GM12864 (cell line): ENCODE measurements at regions not wholly inside any gene's neighbourhood (a gene's known extent, or its start where the extent isn't known, plus 50 kb on each side); places are given as distances from the start of the nearest gene placed in this dataset.

Experiments used
- DNase-seq: peaks from one replicate; pipeline ENCODE4 v3.0.0-alpha.2; 2011; ENCODE audit warnings: low read depth
- H3K4me3 ChIP-seq: 2 replicates; pipeline ENCODE4 v1.5.1; 2011; ENCODE audit warnings: mild to moderate bottlenecking, low read depth, low read length, control low read depth
- TF ChIP-seq, protein P1 (sequence below): IDR thresholded peaks from 2 replicates; pipeline ENCODE4 v1.5.1; 2011; ENCODE audit warnings: low read depth, mild to moderate bottlenecking, moderate library complexity, low read length, control low read depth, inconsistent platforms; ENCODE audit errors: missing control alignments

DNA sequence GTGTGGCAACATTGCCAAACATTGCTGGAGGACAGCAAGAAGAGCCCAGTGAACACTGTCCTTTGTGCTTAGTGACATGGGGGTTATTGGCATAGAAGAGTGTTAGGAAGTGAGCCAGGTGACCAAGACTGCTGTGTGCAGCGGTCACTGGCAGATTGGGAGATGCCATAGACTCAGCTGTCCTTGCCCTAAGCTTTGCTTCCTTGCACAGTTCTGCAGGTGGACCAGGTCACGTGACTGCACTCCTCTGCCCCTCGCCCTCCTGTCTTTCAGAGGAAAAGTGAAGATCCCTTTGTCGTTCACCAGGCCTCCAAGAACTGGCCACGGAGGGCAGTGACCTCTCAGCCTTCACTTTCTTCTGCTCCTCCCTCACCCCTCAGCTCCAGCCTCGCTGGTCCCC is 215.6 kb upstream of the SMIM21 start:
- no peak for DNase-seq
- TF ChIP-seq, protein P1, sequence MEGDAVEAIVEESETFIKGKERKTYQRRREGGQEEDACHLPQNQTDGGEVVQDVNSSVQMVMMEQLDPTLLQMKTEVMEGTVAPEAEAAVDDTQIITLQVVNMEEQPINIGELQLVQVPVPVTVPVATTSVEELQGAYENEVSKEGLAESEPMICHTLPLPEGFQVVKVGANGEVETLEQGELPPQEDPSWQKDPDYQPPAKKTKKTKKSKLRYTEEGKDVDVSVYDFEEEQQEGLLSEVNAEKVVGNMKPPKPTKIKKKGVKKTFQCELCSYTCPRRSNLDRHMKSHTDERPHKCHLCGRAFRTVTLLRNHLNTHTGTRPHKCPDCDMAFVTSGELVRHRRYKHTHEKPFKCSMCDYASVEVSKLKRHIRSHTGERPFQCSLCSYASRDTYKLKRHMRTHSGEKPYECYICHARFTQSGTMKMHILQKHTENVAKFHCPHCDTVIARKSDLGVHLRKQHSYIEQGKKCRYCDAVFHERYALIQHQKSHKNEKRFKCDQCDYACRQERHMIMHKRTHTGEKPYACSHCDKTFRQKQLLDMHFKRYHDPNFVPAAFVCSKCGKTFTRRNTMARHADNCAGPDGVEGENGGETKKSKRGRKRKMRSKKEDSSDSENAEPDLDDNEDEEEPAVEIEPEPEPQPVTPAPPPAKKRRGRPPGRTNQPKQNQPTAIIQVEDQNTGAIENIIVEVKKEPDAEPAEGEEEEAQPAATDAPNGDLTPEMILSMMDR = no peak
- H3K4me3 ChIP-seq = no peak overlapping the region

DNA sequence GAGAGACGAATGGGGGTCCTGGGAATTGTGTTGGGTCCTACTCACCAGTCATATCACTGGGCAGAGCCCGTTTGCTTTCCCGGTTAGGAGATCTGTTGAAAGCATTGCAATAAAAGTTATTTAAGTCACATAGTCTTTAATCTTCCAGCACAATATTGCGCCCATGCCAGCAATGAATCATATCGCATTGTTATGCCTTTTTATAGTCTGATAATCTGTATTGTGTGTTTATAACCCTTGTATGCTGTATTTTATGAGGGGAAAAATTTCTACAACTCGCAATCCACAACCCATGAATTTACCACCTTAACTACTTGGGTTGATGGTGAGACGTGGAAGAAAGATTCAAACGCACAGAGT is 211.9 kb upstream of the SMIM21 start:
- H3K4me3 ChIP-seq = no peak overlapping the region
- TF ChIP-seq, protein P1 = no peak
- DNase-seq = no peak

DNA sequence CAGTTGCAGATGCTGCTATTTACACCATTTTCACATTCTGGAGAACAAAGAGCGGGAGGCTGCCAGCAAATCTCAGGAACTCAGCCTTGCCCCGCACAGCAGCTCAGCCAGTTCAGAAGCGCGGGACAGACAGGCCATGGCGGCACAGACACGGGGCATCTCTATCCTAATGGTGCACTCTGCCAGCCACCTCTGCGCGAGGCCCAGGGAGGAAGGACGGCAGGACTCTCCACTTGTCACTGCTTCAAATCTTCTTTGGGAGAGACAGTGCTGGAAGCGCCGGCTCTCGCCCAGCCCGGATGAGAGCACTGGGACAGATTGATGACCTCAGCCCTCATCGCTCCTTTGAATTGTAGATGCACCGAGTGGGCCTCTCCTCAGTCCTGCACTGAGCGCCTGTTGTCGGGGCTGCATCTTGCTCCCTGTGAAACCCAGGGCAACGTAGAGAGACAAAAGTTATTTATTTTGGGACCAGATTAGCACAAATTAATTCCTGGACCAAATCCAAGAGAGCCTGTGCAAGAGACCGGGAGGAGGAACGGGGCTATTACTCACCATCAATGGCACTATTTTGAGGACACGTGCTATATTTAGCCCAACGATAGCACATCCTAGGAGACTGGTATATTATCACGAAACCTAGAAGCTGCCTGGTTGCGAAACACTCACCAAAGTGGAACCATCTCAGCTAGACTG is 211.4 kb upstream of the SMIM21 start:
- TF ChIP-seq, protein P1 = no peak
- no peak overlapping the region for H3K4me3 ChIP-seq
- no peak for DNase-seq

DNA sequence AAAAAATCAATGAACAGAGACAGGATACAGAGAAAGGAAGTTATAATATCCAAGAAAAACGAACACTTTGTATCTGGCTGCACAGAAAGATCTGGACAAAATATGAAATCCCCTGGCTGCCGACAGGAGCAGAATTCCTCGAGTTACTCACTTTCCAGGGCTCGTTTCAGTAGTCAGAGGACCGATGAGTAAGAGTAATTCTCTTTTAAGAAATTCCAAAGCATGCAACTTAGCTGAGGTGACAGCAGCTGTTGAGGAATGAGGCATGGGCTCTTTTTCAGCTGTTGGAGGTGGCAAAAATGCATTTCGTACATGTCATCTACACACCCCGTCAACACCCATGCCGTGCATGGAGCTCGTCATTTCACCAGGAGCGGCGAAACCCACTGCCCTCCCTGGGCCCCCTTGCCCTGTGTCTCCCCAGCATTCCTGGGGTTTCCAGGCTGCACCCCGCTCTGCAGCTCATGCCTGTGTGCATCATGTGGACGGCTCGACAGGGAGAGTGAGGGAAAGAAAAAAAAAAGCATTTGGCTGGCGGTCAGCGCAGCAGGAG is 210.8 kb upstream of the SMIM21 start:
- TF ChIP-seq, protein P1 = no peak
- H3K4me3 ChIP-seq = no peak overlapping the region
- DNase-seq = no peak

DNA sequence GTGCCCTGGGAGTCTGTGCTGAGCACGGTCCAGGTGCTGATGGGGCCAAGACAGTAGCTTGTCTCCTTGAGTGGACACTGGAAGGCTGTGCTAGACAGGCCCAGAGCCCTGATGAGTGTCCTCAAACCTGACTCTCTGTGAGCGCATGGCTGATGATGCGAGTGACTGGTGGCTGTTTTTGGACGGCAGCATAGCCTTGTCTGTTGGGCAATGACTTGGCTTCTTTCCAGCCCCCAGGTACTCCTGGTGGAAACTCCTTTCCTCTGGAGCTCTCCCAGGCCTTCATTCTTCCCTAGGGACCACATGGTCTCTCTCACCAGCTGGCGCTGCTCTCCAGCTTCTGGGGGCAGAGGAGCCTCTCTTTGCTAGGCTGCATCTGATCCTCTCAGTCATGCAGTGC is 207.6 kb upstream of the SMIM21 start:
- no peak overlapping the region for H3K4me3 ChIP-seq
- no peak for DNase-seq
- TF ChIP-seq, protein P1 = no peak

DNA sequence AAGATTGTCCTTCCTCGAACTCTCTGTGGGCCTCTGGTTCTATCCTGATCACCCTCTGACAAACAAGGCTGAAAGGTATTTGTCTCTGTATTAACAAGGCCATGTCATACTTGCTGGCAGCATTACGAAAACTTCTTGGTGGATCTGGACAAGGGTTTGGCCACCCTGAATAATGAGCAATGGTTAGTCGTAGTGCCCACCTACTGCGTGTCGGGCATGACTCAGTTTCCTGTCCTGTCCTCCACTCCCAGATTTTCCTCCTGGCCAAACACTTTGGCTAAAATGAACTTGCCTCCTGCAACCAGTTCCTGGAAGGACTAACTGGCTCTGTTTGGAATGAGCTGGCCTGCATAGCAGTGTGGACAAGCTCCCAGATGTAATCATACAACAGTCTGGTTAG is 198.5 kb upstream of the SMIM21 start:
- DNase-seq = no peak
- H3K4me3 ChIP-seq = no peak overlapping the region
- TF ChIP-seq, protein P1 = no peak

DNA sequence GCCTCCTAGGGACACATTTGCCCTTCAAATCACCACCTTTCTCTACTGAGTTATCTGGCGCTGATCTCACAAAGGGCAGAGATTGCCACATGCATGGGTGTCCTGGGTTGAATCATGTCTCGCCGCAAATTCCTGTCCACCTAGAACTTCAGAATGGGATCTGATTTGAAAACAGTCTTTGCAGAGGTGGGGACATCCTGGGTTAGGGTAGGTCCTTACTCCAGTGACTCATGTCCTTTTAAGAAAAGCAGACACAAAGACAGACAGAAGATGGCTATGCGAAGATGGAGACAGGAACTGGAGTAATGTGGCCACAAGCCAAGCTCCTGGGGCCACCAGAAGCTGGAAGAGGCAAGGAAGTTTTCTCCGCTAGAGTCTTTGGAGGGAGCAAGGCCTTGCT is 197.4 kb upstream of the SMIM21 start:
- TF ChIP-seq, protein P1 = no peak
- H3K4me3 ChIP-seq = no peak overlapping the region
- DNase-seq = no peak
